ENCODE measurements at regions not wholly inside any gene's neighbourhood (a gene's known extent, or its start where the extent isn't known, plus 50 kb on each side); places are given as distances from the start of the nearest gene placed in this dataset.

DNA sequence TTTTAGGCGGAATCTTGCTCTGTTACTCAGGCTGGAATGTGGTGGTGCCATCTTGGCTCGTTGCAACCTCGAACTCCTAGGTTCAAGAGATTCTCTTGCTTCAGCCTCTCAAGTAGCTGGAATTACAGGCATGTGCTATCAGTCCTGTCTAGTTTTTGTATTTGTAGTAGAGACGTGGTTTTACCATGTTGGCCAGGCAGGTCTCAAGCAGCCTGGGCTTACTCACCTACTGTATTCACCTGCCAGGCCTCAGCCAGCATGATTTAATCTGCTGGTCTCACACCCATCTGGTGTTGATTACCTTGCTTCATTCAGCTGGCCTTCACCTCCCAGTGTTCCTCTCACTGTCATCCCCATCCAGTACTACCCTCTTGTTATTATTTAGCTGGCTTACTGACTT lies 102.0 kb downstream of the IL12A start:
- no peak overlapping the region for H3K14ac ChIP-seq (replicated peaks; ENCODE audit: low read depth, low read length)
- H4K91ac ChIP-seq (ENCODE audit: insufficient read depth, low read depth, low read length), result no peak overlapping the region
- no peaks in the 10 kb centered on the region for H4K20me1 ChIP-seq (ENCODE audit: insufficient read depth, low read length)
- ChIA-PET POLR2A (ENCODE audit: unreplicated experiment) (no interaction called here), CTCF (no interaction called here)
- H3K9ac ChIP-seq (ENCODE audit: low read depth, low read length), result no peak overlapping the region
- no peak overlapping the region for H3K23ac ChIP-seq (ENCODE audit: low read depth, low read length)
- H3K9me1 ChIP-seq (ENCODE audit: insufficient read depth, low read length), result no peaks in the 10 kb centered on the region
- H3K9me3 ChIP-seq (ENCODE audit: control insufficient read depth, insufficient read depth, low read length), result no peaks in the 10 kb centered on the region
- no peak overlapping the region for H3K56ac ChIP-seq (ENCODE audit: extremely low read depth, insufficient read depth, low read length)
- no CpG with 5 or more reads among the region's 4 CpGs for WGBS, 2 experiments (ENCODE audit: extremely low coverage in 2 of 2, insufficient read length in 1 of 2)
- no peak overlapping the region for H2BK120ac ChIP-seq (ENCODE audit: low read depth, low read length)
- in situ Hi-C loops (cut with MboI; ENCODE audit: low sequenced_read_pairs), result no loop called here
- H3K4me2 ChIP-seq (ENCODE audit: low read depth, low read length), result no peak overlapping the region
- DNase-seq (no peak), ATAC-seq (ENCODE audit: low read depth) (no peak)
- no peak overlapping the region for H2AFZ ChIP-seq (replicated peaks; ENCODE audit: low read length, poor library complexity)
- no peak overlapping the region for H4K8ac ChIP-seq (ENCODE audit: low read depth in 2 of 2, low read length in 2 of 2)
- no peaks in the 10 kb centered on the region for H3K4me1 ChIP-seq (ENCODE audit: control insufficient read depth, insufficient read depth, low read length)
- H3K18ac ChIP-seq (ENCODE audit: low read depth, low read length), result no peak overlapping the region
- no peak overlapping the region for H2BK20ac ChIP-seq (ENCODE audit: low read depth, low read length)
- intact Hi-C loops (cut with micrococcal nuclease), result no loop called here
- H2BK5ac ChIP-seq (ENCODE audit: low read depth, low read length, poor library complexity, severe bottlenecking), result no peak overlapping the region
- no peak overlapping the region for H2AK9ac ChIP-seq (replicated peaks; ENCODE audit: low read depth, low read length, poor library complexity)
- TF ChIP-seq SMC3 (IDR thresholded peaks at IDR 0.05; ENCODE audit: low read depth, low read length) (no peak), FOS (IDR thresholded peaks at IDR 0.05; ENCODE audit: low read depth, low read length) (no peak), USF2 (IDR thresholded peaks at IDR 0.05; ENCODE audit: low read depth, low read length) (no peak), CEBPB (IDR thresholded peaks at IDR 0.05; ENCODE audit: low read depth, low read length) (no peak), MAZ (IDR thresholded peaks at IDR 0.05; ENCODE audit: borderline replicate concordance, low read depth, low read length) (no peak), CTCF (conservative IDR thresholded peaks at IDR 0.05; ENCODE audit: low read depth, low read length) (no peak), NFE2L2 (IDR thresholded peaks at IDR 0.05; ENCODE audit: low read depth, low read length) (no peak), MXI1 (IDR thresholded peaks at IDR 0.05; ENCODE audit: borderline replicate concordance, low read depth, low read length) (no peak), POLR2A (IDR thresholded peaks at IDR 0.05; ENCODE audit: low read depth, low read length) (no peak), RCOR1 (IDR thresholded peaks at IDR 0.05; ENCODE audit: insufficient replicate concordance, low read length) (no peak), MAFK (IDR thresholded peaks at IDR 0.05; ENCODE audit: low read depth, low read length) (no peak), RAD21 (IDR thresholded peaks at IDR 0.05; ENCODE audit: low read length) (no peak)
- TF ChIP-seq, protein P1, sequence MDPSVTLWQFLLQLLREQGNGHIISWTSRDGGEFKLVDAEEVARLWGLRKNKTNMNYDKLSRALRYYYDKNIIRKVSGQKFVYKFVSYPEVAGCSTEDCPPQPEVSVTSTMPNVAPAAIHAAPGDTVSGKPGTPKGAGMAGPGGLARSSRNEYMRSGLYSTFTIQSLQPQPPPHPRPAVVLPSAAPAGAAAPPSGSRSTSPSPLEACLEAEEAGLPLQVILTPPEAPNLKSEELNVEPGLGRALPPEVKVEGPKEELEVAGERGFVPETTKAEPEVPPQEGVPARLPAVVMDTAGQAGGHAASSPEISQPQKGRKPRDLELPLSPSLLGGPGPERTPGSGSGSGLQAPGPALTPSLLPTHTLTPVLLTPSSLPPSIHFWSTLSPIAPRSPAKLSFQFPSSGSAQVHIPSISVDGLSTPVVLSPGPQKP (IDR thresholded peaks at IDR 0.05; ENCODE audit: borderline replicate concordance, low read depth, low read length), result no peak
- no peak overlapping the region for H3K4ac ChIP-seq (ENCODE audit: low read depth, low read length)
- H3K36me3 ChIP-seq (ENCODE audit: control insufficient read depth, insufficient read depth, low read length), result no peaks in the 10 kb centered on the region
- dilution Hi-C loops (cut with HindIII; ENCODE audit: low sequenced_read_pairs, unreplicated experiment), result no loop called here
- no peaks in the 10 kb centered on the region for H3K79me1 ChIP-seq (ENCODE audit: low read depth in 1 of 2, low read length in 2 of 2)
- H3K27me3 ChIP-seq (ENCODE audit: control insufficient read depth, insufficient read depth, low read length), result no peaks in the 10 kb centered on the region
- no peak overlapping the region for H2BK15ac ChIP-seq (ENCODE audit: low read depth, low read length)
- H2AK5ac ChIP-seq (ENCODE audit: low read depth, low read length), result no peak overlapping the region
- no peak overlapping the region for H3K27ac ChIP-seq (ENCODE audit: insufficient read depth, low read length)
- H3K4me3 ChIP-seq (ENCODE audit: insufficient read depth, low read depth, low read length), result no peak overlapping the region
- H4K5ac ChIP-seq (ENCODE audit: low read depth, low read length), result no peak overlapping the region
- BruUV-seq (replicated peaks), result no TSS peak

All from IMR-90 (cell line).